ENCODE measurements at regions not wholly inside any gene's neighbourhood (a gene's known extent, or its start where the extent isn't known, plus 50 kb on each side); places are given as distances from the start of the nearest gene placed in this dataset.

GRCh38 chr16:49130397-49130796, 151.2 kb downstream of the CBLN1 start:
- TF ChIP-seq REST (IDR thresholded peaks at IDR 0.05; ENCODE audit: insufficient read depth in 1 of 2, low read depth in 2 of 2, low read length in 1 of 2) (no peak), POLR2AphosphoS5 (IDR thresholded peaks at IDR 0.05; ENCODE audit: low read depth, low read length) (no peak), CTCF (IDR thresholded peaks at IDR 0.05) (no peak), SIN3A (IDR thresholded peaks at IDR 0.05; ENCODE audit: borderline replicate concordance, insufficient read depth, low read depth, low read length) (no peak), TCF7L2 (IDR thresholded peaks at IDR 0.05; ENCODE audit: low read depth, low read length) (no peak)

All from Panc1 (cell line).